Caco-2 (cell line): ENCODE measurements at regions not wholly inside any gene's neighbourhood (a gene's known extent, or its start where the extent isn't known, plus 50 kb on each side); places are given as distances from the start of the nearest gene placed in this dataset.

Experiments used
- BruUV-seq: library from RNA; stranded (reverse); fragments of 400-500 nt; replicated peaks from 2 replicates; lab custom pipeline; 2021; lab: Mats Ljungman, UMichigan
- CTCF ChIA-PET: fragments of 300-600 bp; sonication (Branson Sonifier 250); formaldehyde crosslinking; loops from one replicate; lab custom pipeline; 2022; ENCODE audit warnings: antibody characterized with exemption; lab: Charles Lee
- POLR2A ChIA-PET: fragments of 300-600 bp; sonication (Branson Sonifier 250); formaldehyde crosslinking; loops from one replicate; lab custom pipeline; 2022; ENCODE audit warnings: antibody characterized with exemption; lab: Charles Lee
- DNase-seq, 2 experiments: peaks; one replicate each; pipeline versions ENCODE4 v3.0.0 to v3.0.0-alpha.2; 2020 to 2022
- H3K27me3 ChIP-seq: replicated peaks from 2 replicates; pipeline ENCODE4 v1.6.0; 2011; ENCODE audit warnings: low read length; ENCODE audit not compliant: control insufficient read depth, insufficient read depth
- H3K36me3 ChIP-seq: 2 replicates; pipeline ENCODE4 v1.5.1; 2011; ENCODE audit warnings: low read length; ENCODE audit not compliant: control insufficient read depth, insufficient read depth
- H3K4me1 ChIP-seq: fragments of 250-450 bp; sonication (Bioruptor Pico); 2 replicates; pipeline ENCODE4 v1.5.1; 2020; ENCODE audit warnings: mild to moderate bottlenecking
- H3K4me3 ChIP-seq: 2 replicates; pipeline ENCODE4 v1.5.1; 2011; ENCODE audit warnings: low read depth, mild to moderate bottlenecking, control low read depth, low read length
- H3K9me3 ChIP-seq: fragments of 250-450 bp; sonication (Bioruptor Pico); 2 replicates; pipeline ENCODE4 v1.5.1; 2020; ENCODE audit warnings: mild to moderate bottlenecking, moderate library complexity
- H3K27ac Mint-ChIP-seq: one replicate; pipeline ENCODE4 v1.8.0; 2022; ENCODE audit warnings: mixed read lengths; ENCODE audit not compliant: unreplicated experiment
- H3K27me3 Mint-ChIP-seq: one replicate; pipeline ENCODE4 v1.8.0; 2022; ENCODE audit warnings: mixed read lengths; ENCODE audit not compliant: insufficient read depth, unreplicated experiment
- H3K36me3 Mint-ChIP-seq: one replicate; pipeline ENCODE4 v1.8.0; 2022; ENCODE audit warnings: mild to moderate bottlenecking, mixed read lengths; ENCODE audit not compliant: insufficient read depth, unreplicated experiment
- H3K4me1 Mint-ChIP-seq: one replicate; pipeline ENCODE4 v1.8.0; 2022; ENCODE audit warnings: low read depth, mixed read lengths; ENCODE audit not compliant: unreplicated experiment
- H3K4me3 Mint-ChIP-seq: one replicate; pipeline ENCODE4 v1.8.0; 2022; ENCODE audit warnings: mild to moderate bottlenecking, moderate library complexity, mixed read lengths; ENCODE audit not compliant: unreplicated experiment
- H3K9me3 Mint-ChIP-seq: one replicate; pipeline ENCODE4 v1.8.0; 2022; ENCODE audit warnings: mixed read lengths; ENCODE audit not compliant: unreplicated experiment
- CTCF ChIP-seq, 2 experiments: fragments of 200-600 bp in 1 of 2; IDR thresholded peaks; 1 replicate in 1 of 2; 2 replicates in 1 of 2; pipeline versions ENCODE4 v1.5.1 to v1.8.0; 2011 to 2022; ENCODE audit warnings: antibody characterized with exemption in 1 of 2, control low read depth in 1 of 2, inconsistent platforms in 1 of 2, low read depth in 1 of 2, low read length in 1 of 2, mild to moderate bottlenecking in 1 of 2, moderate library complexity in 1 of 2; ENCODE audit not compliant: insufficient read depth in 1 of 2, severe bottlenecking in 1 of 2, unreplicated experiment in 1 of 2
- intact Hi-C: fragments of 100-400 bp; cut with micrococcal nuclease; formaldehyde crosslinking; loops from one replicate; pipeline ENCODE4 v1.10.0; 2022; ENCODE audit not compliant: unreplicated experiment

- Mint-ChIP-seq H3K27ac (no peak overlapping the region), H3K4me1 (no peaks in the 10 kb centered on the region), H3K9me3 (no peaks in the 10 kb centered on the region), H3K36me3 (no peaks in the 10 kb centered on the region), H3K27me3 (no peaks in the 10 kb centered on the region), H3K4me3 (no peak overlapping the region)
- no peaks in the 10 kb centered on the region for H3K4me1 ChIP-seq
- H3K9me3 ChIP-seq: no peaks in the 10 kb centered on the region
- no peaks in the 10 kb centered on the region for H3K27me3 ChIP-seq
- H3K36me3 ChIP-seq: no peaks in the 10 kb centered on the region
- intact Hi-C loops: no loop called here
- no peak overlapping the region for H3K4me3 ChIP-seq
- TF ChIP-seq CTCF (IDR thresholded peaks at IDR 0.05; ENCODE audit: insufficient read depth in 1 of 2, low read depth in 1 of 2, low read length in 1 of 2, severe bottlenecking in 1 of 2, unreplicated experiment in 1 of 2): no peak
- no peak for DNase-seq
- ChIA-PET POLR2A (no interaction called here), CTCF (no interaction called here)
- BruUV-seq: no TSS peak
Observed at GRCh38 chr13:57375876-57376275, 208.9 kb downstream of the PRR20E start.

DNA sequence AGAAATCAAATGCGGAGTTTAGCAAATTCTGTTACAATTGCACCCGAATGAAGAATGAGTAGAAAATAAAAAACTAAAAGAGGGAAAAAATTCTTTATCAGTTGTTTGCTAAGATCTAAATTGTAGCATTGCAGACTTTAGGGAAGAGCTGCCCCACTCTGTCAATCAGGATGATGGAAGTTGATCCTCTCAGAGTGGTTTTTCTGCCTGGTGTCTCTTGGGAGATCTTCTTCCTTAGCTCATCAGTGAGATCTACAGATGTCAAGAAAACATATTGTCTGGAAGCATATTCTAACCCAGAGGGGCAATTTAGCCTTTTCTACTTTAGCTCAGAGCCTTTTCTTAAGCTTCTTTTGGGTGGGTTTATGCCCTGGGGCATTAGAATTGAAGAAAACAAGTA lies 223.2 kb upstream of the PCDH17 start:
- TF ChIP-seq CTCF (IDR thresholded peaks at IDR 0.05; ENCODE audit: insufficient read depth in 1 of 2, low read depth in 1 of 2, low read length in 1 of 2, severe bottlenecking in 1 of 2, unreplicated experiment in 1 of 2): no peak
- H3K4me1 ChIP-seq: no peaks in the 10 kb centered on the region
- no peak for DNase-seq
- H3K36me3 ChIP-seq: no peaks in the 10 kb centered on the region
- BruUV-seq: no TSS peak
- Mint-ChIP-seq H3K27ac (no peak overlapping the region), H3K27me3 (no peaks in the 10 kb centered on the region), H3K4me3 (no peak overlapping the region), H3K4me1 (no peaks in the 10 kb centered on the region), H3K36me3 (no peaks in the 10 kb centered on the region), H3K9me3 (peaks cover 7% of the 10 kb centered on the region)
- POLR2A ChIA-PET: no interaction called here
- intact Hi-C loops: no loop called here
- no peaks in the 10 kb centered on the region for H3K27me3 ChIP-seq
- CTCF ChIA-PET: no interaction called here
- no peak overlapping the region for H3K4me3 ChIP-seq
- H3K9me3 ChIP-seq: no peaks in the 10 kb centered on the region; the same call in 1 of the 2 replicates

GRCh38 chr13:57409121-57409520 lies 222.4 kb upstream of the PCDH17 start:
- DNase-seq: no peak
- Histone ChIP-seq H3K9me3 (no peaks in the 10 kb centered on the region; the same call in 1 of the 2 replicates), H3K4me1 (no peaks in the 10 kb centered on the region), H3K4me3 (no peak overlapping the region), H3K36me3 (no peaks in the 10 kb centered on the region), H3K27me3 (no peaks in the 10 kb centered on the region)
- POLR2A ChIA-PET: no interaction called here
- Mint-ChIP-seq H3K9me3 (peaks cover 7% of the 10 kb centered on the region), H3K4me3 (no peak overlapping the region), H3K4me1 (no peaks in the 10 kb centered on the region), H3K27ac (no peak overlapping the region), H3K27me3 (no peaks in the 10 kb centered on the region), H3K36me3 (no peaks in the 10 kb centered on the region)
- CTCF ChIA-PET: no interaction called here
- intact Hi-C loops: no loop called here
- TF ChIP-seq CTCF (IDR thresholded peaks at IDR 0.05; ENCODE audit: insufficient read depth in 1 of 2, low read depth in 1 of 2, low read length in 1 of 2, severe bottlenecking in 1 of 2, unreplicated experiment in 1 of 2): no peak
- no TSS peak for BruUV-seq
